Natural killer cell (primary cell): ENCODE measurements at regions not wholly inside any gene's neighbourhood (a gene's known extent, or its start where the extent isn't known, plus 50 kb on each side); places are given as distances from the start of the nearest gene placed in this dataset.

Experiments
- ATAC-seq, 3 donors: fragments of 150-1000 bp in 2 of 3; fragments of 200-7000 bp in 1 of 3; cut with Tn5 transposase; 1 replicate in 1 of 3; 2 replicates in 2 of 3; pipeline ENCODE4 v1.10.0; 2021; ENCODE audit warnings: mild to moderate bottlenecking in 2 of 3, moderate library complexity in 2 of 3
- DNase-seq, 2 donors: peaks; one replicate each; pipeline versions ENCODE4 v3.0.0 to v3.0.0-alpha.2; 2013 to 2021; ENCODE audit warnings: mixed read lengths in 1 of 2
- H3K27ac ChIP-seq: one replicate; pipeline ENCODE4 v1.5.1; 2013; ENCODE audit warnings: mild to moderate bottlenecking, low read length
- H3K27me3 ChIP-seq: one replicate; pipeline ENCODE4 v1.6.1; 2013; ENCODE audit warnings: low read length; ENCODE audit not compliant: control insufficient read depth, insufficient read depth
- H3K36me3 ChIP-seq: one replicate; pipeline ENCODE4 v1.6.1; 2013; ENCODE audit warnings: low read length; ENCODE audit not compliant: control insufficient read depth, insufficient read depth
- H3K4me1 ChIP-seq: one replicate; pipeline ENCODE4 v1.6.1; 2013; ENCODE audit warnings: low read length; ENCODE audit not compliant: control insufficient read depth, insufficient read depth
- H3K4me3 ChIP-seq: one replicate; pipeline ENCODE4 v1.5.1; 2013; ENCODE audit warnings: low read length
- H3K9me3 ChIP-seq: one replicate; pipeline ENCODE4 v1.6.1; 2013; ENCODE audit warnings: low read length; ENCODE audit not compliant: control insufficient read depth, insufficient read depth
- H3K27ac Mint-ChIP-seq, 2 donors: one replicate each; pipeline ENCODE4 v1.8.0; 2022; ENCODE audit warnings: mild to moderate bottlenecking in 2 of 2, mixed read lengths in 2 of 2, moderate library complexity in 1 of 2
- H3K27me3 Mint-ChIP-seq, 2 donors: one replicate each; pipeline ENCODE4 v1.8.0; 2022; ENCODE audit warnings: low read depth in 2 of 2, mixed read lengths in 2 of 2
- H3K36me3 Mint-ChIP-seq: one replicate; pipeline ENCODE4 v1.8.0; 2022; ENCODE audit warnings: mixed read lengths
- H3K4me1 Mint-ChIP-seq, 2 donors: one replicate each; pipeline ENCODE4 v1.8.0; 2022; ENCODE audit warnings: mixed read lengths in 2 of 2
- H3K4me3 Mint-ChIP-seq: one replicate; pipeline ENCODE4 v1.8.0; 2022; ENCODE audit warnings: mild to moderate bottlenecking, moderate library complexity, mixed read lengths
- H3K9me3 Mint-ChIP-seq, 2 donors: one replicate each; pipeline ENCODE4 v1.8.0; 2022; ENCODE audit warnings: mixed read lengths in 2 of 2
- WGBS: methylation state at CpG from one replicate; pipeline ENCODE4 v1.1.7; 2013; ENCODE audit warnings: missing lambda C conversion rate; ENCODE audit not compliant: insufficient coverage; 5-methylcytosine and 5-hydroxymethylcytosine counted together
- intact Hi-C: fragments of 100-400 bp; cut with micrococcal nuclease; formaldehyde crosslinking; loops from one replicate; pipeline ENCODE4 v1.14.2; 2022
- TF ChIP-seq, protein P1 (sequence below): fragments of 200-600 bp; IDR thresholded peaks from one replicate; pipeline ENCODE4 v1.8.0; 2022; ENCODE audit warnings: antibody characterized with exemption

DNA sequence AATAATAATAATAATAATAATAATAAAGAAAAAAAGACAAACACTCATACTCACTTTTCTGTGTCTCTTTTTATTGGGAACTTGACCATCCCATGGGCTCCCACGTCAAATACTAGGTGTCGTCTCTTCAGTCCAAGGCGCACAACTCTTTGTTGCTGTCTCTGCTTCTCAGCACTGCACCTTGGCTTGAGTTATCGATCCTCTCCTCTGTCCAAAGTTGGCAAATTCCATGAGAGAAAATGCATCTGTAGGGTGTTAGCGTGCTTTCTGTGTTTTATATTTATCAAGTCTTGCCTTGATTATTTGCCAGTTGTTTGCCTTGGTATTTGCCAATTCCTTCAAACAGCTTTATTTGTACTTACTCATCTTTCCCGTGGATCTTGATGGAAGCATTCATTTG lies 653.7 kb downstream of the CDH18 start:
- no peak overlapping the region for H3K4me3 ChIP-seq
- H3K9me3 ChIP-seq = no peaks in the 10 kb centered on the region
- Mint-ChIP-seq H3K27me3 (no peaks in the 10 kb centered on the region), H3K9me3 (peaks cover 13 to 22% of the 10 kb centered on the region in 2 donors), H3K27ac (no peak overlapping the region), H3K4me1 (no peaks in the 10 kb centered on the region), H3K4me3 (no peak overlapping the region), H3K36me3 (no peaks in the 10 kb centered on the region)
- H3K27ac ChIP-seq = no peak overlapping the region
- 75% methylated on average over 5 of the region's 6 CpGs for WGBS
- no peak for DNase-seq
- intact Hi-C loops = no loop called here
- no peaks in the 10 kb centered on the region for H3K27me3 ChIP-seq
- no peaks in the 10 kb centered on the region for H3K4me1 ChIP-seq
- ATAC-seq = no peak
- TF ChIP-seq, protein P1, sequence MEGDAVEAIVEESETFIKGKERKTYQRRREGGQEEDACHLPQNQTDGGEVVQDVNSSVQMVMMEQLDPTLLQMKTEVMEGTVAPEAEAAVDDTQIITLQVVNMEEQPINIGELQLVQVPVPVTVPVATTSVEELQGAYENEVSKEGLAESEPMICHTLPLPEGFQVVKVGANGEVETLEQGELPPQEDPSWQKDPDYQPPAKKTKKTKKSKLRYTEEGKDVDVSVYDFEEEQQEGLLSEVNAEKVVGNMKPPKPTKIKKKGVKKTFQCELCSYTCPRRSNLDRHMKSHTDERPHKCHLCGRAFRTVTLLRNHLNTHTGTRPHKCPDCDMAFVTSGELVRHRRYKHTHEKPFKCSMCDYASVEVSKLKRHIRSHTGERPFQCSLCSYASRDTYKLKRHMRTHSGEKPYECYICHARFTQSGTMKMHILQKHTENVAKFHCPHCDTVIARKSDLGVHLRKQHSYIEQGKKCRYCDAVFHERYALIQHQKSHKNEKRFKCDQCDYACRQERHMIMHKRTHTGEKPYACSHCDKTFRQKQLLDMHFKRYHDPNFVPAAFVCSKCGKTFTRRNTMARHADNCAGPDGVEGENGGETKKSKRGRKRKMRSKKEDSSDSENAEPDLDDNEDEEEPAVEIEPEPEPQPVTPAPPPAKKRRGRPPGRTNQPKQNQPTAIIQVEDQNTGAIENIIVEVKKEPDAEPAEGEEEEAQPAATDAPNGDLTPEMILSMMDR = no peak
- no peaks in the 10 kb centered on the region for H3K36me3 ChIP-seq

DNA sequence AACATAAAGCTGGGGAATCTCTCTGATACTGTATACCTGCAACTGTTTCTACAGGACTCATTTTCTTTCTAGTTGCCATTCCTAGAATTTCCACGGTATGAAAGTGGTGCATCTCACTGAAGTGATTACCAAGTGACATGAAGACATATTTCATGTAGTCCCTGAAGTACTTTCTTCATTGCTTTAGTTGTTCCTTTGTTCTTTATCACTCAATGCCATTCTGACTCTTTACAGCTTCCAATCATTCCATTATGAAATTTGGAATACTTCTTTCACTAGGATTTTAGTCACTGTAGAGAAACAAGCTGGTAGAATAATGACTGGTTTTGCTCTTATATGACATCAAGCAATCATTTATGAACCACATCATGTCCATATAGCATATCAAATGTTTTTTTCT lies 645.1 kb downstream of the CDH18 start:
- no peaks in the 10 kb centered on the region for H3K4me1 ChIP-seq
- no peaks in the 10 kb centered on the region for H3K36me3 ChIP-seq
- Mint-ChIP-seq H3K27ac (no peak overlapping the region), H3K27me3 (no peaks in the 10 kb centered on the region), H3K4me3 (no peak overlapping the region), H3K9me3 (peaks cover 3 to 19% of the 10 kb centered on the region in 2 donors), H3K36me3 (no peaks in the 10 kb centered on the region), H3K4me1 (no peaks in the 10 kb centered on the region)
- no peak for DNase-seq
- 75% methylated on average over 1 of the region's 1 CpG for WGBS
- peaks cover 7% of the 10 kb centered on the region for H3K9me3 ChIP-seq
- H3K27ac ChIP-seq = no peak overlapping the region
- intact Hi-C loops = no loop called here
- H3K27me3 ChIP-seq = no peaks in the 10 kb centered on the region
- no peak overlapping the region for H3K4me3 ChIP-seq
- no peak for ATAC-seq
- TF ChIP-seq, protein P1 = no peak

DNA sequence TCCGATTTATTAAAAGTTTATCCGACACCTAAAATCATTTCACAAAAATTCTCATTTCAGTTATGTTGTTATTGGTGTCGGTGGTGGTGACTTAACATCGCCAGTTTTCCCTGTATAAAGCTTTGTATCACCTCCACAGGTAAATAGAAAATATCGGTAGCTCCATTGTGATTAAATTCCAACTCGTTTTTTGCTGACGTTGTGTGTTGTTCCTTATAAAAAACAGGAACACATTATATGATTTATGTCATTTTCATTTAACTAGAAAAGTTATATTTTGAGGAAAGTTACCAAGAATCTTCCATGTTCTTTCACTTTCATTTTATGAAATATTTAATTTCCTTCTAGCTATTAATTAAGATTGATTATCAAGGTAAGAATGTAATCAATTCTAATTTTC lies 635.9 kb downstream of the CDH18 start:
- WGBS = no CpG with 5 or more reads among the region's 7 CpGs
- Histone ChIP-seq H3K4me1 (no peaks in the 10 kb centered on the region), H3K27ac (no peak overlapping the region), H3K36me3 (no peaks in the 10 kb centered on the region), H3K27me3 (no peaks in the 10 kb centered on the region), H3K9me3 (no peaks in the 10 kb centered on the region), H3K4me3 (no peak overlapping the region)
- Mint-ChIP-seq H3K36me3 (no peaks in the 10 kb centered on the region), H3K4me3 (no peak overlapping the region), H3K27ac (no peak overlapping the region), H3K4me1 (no peaks in the 10 kb centered on the region), H3K27me3 (no peaks in the 10 kb centered on the region), H3K9me3 (peaks cover 2 to 9% of the 10 kb centered on the region in 2 donors)
- DNase-seq (no peak), ATAC-seq (no peak)
- intact Hi-C loops = no loop called here
- TF ChIP-seq, protein P1 = no peak

DNA sequence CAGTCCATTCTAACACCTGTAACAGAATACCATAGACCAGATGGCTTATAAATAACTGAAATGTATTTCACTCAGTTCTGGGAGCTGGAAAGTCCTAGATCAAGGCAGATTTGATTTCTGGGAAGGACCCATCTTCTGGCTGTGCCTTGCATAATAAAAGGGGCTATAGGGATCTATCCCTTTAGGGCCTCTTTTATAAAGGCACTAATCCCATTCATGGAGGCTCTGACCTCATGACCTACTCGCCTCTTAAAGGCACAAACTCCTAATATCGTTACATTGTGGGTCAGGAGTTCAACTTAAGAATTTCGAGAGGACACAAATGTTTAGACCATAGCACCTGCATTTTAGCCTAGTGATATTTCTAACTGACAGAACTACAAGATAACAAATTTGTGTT lies 619.0 kb downstream of the CDH18 start:
- WGBS = 70% methylated on average over 3 of the region's 3 CpGs
- H3K27ac Mint-ChIP-seq = no peak overlapping the region
- no peaks in the 10 kb centered on the region for H3K4me1 Mint-ChIP-seq
- Histone ChIP-seq H3K4me1 (no peaks in the 10 kb centered on the region), H3K9me3 (no peaks in the 10 kb centered on the region), H3K36me3 (no peaks in the 10 kb centered on the region), H3K27me3 (no peaks in the 10 kb centered on the region), H3K4me3 (no peak overlapping the region), H3K27ac (no peak overlapping the region)
- no peak overlapping the region for H3K4me3 Mint-ChIP-seq
- H3K27me3 Mint-ChIP-seq = no peaks in the 10 kb centered on the region
- ATAC-seq = no peak
- TF ChIP-seq, protein P1 = no peak
- no peaks in the 10 kb centered on the region for H3K36me3 Mint-ChIP-seq
- DNase-seq = no peak
- peaks cover 6 to 17% of the 10 kb centered on the region in 2 donors for H3K9me3 Mint-ChIP-seq
- intact Hi-C loops = no loop called here
